ENCODE measurements at regions not wholly inside any gene's neighbourhood (a gene's known extent, or its start where the extent isn't known, plus 50 kb on each side); places are given as distances from the start of the nearest gene placed in this dataset.

DNA sequence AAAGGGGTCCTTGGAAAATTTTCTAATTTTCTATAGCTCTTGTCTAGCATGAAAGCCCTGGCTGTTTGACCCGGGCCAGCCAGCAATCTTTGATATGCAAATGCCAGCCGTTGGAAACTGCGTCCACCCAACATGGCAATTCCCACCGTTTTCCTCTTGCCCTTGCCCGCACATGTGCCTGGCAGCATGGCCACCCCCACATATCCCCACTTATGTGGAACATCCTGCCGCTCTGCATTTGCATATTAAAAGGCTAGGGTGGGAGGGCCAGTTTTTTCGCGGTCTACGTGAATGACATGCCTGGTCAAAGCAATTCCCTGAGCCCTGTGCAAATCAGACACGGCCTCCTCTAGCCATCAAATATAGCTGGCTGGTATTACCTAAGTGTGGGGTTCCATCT lies 110.3 kb upstream of the TDRD3 start:
- no peak for DNase-seq (ENCODE audit: low spot score)

DNA sequence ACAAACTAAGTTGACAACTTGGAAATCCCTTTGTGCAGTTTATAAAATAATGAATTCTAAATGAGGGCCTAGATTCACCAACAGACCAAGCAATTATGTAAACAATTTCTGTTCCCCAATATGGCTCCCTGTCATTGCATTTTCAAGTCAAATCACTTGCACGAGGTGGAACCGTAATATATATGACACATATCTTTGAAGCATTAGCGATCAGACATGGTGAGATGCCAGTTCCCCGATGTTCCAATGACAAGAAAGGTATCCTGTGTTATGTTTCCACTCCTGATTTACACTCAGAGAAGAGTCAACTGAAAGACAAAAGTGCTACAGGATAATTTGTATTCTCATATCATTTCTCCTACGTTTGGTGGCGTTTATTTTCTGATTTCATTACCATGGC lies 108.5 kb upstream of the TDRD3 start:
- no peak for DNase-seq (ENCODE audit: low spot score)

DNA sequence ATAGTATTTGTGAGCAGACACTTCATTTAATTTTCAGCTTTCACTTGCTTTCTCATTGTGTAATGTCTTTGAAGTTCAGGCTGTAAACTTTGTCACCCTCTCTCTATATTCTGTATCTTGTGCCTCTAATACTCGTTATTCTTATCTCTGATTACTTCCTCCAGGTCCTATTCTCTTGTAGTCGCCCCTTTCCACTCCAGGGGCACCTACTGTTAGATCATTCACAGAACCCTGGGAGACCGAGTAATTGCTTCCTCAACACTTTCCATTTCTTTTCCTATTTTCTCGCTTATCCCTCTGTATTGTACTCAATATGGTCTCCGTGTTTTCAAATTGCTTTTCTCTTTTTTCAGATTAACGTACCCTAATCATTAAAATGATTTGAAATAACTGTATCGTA lies 93.9 kb upstream of the TDRD3 start:
- DNase-seq (ENCODE audit: low spot score): no peak

DNA sequence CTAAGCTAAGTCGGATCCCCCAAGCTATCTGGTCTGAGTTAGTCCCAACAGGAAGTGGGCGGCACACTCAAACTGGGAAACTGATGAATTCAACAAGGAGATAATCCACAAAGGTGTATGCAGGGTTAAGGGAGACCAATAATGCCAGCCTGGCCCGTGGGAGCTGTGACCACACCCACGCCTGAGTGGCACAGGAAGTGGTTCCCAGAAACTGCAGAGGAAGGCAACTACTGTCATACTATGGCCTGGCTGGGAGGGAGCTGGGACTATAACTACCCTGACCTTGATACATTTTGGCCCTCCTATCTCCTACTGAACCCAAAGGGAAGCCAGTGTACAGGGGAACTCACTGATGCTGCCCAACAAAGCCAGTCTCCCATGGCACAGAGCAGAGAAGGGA lies 85.5 kb upstream of the TDRD3 start:
- no peak for DNase-seq (ENCODE audit: low spot score)

DNA sequence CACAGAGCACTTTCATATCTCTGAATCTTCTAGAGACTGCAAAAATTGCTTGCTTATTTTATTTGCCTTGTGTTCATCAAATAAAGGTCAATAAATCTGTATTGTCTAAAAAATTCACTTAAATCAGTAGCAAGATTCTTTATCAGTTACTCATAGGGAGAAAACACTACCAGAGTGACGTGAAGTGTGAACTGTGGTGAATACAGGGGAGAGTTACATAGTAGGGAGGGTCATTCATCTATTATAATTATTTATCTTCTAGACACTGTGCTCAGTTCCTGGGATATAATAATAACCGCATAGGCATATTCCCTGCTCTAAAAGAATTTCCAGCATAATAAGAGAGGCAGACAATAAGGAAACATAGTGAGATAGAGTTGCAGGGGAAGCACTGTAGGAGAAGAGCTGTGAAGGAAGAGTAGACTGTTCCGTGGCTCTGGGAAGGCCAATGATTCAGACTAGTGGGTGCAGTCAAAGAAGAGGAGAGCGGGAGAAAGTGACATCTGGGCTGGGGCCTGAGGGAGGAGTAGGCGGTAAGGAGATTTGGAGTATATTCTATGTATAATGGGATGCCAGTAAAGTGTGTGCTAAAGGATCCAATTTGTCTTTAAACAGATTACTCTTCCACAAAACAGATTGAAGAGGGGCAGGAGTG lies 84.0 kb upstream of the TDRD3 start:
- DNase-seq (ENCODE audit: low spot score): no peak

DNA sequence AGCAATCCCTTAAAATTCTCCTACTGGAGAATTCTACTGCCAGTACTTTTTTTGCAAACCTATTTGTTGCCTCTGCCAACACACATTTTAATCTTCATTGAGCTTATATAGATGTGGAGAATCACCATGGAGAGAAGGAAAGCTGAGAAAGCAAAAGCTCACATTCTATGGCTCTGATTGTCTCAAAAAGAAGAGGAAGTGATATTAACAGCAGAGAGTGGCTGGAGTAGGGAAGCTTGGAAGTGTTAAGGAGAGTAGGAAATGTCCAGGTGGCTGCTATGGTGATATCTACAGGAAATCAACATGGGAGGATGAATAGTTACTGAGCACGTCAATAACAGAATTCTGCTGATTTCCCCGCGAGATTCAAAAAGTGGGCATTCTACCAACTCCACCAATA lies 78.8 kb upstream of the TDRD3 start:
- no peak for DNase-seq (ENCODE audit: low spot score)

DNA sequence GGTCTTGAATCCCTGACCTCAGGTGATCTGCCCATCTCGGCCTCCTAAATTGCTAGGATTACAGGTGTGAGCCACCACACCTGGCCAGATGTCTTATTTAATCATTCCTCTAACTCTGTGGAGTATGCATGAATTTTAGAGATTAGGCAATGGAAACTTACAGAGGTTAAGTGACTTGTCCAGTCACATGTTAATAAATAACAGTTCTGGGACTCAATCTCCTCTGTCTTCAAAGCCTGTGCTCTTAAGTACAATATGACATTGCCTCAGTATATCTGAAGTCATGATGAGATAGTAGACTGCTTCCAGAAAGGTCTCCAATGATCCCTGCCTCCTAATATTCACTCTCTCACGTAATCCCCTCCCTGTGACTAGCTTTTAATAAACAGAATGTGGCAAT lies 72.9 kb upstream of the TDRD3 start:
- DNase-seq (ENCODE audit: low spot score): no peak

DNA sequence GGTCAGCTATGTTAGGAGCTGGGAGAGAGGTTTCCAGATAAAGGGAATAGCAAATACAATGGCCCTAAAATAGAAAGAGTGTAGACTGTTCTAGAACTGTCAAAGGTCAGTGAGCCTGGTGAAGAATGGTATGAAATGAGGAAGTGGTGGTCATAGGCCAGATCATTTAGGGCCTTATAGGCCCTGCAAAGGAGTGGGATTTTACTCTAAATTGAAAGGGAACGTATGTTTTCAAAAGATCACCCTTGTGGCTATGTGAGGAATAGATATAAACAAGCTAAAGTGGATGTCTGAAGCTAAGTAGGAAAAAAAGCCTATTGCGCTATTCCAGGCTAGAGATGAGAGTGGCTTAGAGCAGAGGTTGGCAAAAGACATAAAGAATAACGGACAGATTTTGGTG lies 70.7 kb upstream of the TDRD3 start:
- DNase-seq (ENCODE audit: low spot score): no peak

DNA sequence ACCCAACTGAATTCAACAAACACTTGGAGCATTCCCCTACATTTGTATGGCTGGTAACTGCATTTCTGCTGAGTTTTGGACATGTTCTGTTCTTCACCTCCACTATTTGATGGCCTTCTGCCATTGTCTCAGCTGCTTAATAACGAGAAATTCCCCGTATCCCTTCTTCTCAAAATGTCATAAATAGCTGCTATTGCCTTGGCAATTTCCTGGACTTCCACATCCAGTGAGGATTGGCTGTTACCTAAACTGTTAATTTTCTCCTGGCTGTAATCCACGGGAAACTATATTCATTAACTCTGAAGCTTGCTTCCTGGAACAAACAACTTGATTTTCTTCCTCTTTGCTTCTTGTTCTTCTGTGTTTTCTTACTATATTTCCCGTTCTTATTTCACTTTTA lies 69.5 kb upstream of the TDRD3 start:
- DNase-seq (ENCODE audit: low spot score): no peak

DNA sequence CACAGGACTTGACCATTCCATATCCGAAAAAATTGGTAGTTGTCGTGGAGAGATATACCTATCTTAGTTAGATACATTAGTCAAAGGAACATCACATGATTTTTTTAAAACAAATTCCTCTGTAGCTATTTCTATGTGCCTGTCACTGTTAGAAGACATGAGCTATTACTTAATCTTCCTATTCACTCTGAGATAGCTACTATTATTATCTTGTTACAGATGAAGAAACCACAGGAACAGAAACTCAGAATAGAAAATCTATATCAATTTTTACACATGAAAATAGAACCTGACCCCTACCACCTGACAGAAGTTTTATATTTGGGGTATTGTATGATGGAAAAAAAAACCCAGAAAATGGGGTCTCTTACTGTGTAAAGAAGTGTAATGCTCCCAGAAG lies 68.9 kb upstream of the TDRD3 start:
- DNase-seq (ENCODE audit: low spot score): no peak

DNA sequence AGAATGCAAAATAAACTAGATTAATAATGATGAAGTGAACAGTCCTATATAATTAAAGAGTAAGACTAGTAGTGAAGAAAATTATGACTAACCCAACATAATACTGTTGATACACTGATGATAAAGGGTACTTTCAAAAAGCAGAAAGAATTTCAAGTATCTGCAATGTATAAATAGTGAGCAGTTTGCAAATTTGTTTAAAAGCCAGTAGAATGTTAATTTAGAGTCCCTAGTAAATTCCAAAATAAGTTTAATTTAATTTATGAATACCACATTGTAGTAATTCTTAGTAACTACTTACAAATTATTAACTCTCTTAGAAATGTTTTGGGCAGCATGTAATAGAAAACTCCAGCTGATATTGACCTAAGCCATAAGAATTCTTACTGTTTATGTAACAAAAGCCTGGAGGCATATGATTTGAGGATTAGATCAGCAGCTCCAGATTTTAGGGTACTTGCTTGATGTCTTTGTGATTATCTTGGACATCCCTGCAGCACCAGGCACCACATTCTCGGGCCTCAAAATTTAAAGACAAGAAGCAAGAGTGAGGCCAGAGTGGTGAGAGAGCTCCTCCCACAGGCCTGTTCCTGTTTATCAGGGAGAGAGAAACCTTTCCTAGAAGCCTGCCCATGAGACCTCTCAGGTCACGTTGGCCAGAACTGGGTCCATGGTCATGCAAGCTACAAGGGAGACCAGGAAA lies 67.6 kb upstream of the TDRD3 start:
- no peak for DNase-seq (ENCODE audit: low spot score)

DNA sequence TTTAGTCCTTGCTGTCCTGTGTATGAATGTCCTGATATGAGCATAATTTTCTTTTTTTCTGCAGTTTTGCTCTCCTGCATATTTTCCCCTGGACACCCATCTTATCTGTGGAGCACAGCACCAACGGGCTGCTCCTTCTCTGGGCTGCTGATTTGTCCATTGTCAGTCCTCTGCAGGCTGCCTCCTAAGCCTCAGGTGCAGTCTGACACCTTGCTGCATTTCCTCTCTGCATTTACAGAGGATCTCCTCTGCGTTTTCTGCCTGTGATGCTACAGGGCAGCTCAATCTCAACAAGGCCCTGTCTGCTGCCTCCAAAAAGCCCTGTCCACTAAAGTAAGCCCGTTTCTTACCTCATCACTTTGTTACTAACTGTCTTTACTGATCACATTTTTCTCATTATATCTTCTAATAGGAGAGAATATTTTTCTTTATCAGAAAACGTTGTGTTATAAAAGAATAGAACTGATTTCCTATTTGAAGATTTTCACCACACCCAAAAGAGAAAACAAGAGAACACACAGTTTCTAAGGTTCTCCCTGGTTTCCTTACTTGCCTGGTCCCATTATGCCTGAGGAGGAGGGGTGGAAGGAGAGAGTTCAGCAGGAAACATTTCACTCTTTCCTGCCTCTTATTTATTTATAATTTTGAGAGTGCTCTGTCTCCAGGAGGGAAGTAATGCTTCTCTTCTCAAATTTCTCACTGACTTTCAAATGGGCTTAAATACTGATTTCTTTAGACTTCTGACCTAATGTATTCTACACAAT lies 65.6 kb upstream of the TDRD3 start:
- DNase-seq (ENCODE audit: low spot score): no peak

DNA sequence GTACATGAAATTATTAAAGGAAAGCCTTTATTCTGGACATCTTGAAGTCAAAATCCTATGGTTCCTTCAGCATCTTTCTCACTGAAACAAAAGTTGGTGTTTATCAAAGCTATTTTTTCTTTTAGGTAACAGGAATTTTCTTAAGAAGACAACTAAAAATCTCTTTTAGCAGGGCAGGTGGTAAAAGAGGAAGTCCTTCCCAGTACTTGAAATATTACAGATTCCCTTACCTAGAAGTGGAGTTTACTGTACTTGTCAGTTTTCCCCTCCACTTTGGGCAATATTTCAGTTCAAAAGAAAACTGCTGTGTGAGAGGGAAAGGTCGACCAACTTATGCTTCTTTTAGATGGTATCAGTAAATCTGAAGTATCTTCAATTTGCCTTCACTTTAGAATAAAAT lies 64.3 kb upstream of the TDRD3 start:
- no peak for DNase-seq (ENCODE audit: low spot score)

DNA sequence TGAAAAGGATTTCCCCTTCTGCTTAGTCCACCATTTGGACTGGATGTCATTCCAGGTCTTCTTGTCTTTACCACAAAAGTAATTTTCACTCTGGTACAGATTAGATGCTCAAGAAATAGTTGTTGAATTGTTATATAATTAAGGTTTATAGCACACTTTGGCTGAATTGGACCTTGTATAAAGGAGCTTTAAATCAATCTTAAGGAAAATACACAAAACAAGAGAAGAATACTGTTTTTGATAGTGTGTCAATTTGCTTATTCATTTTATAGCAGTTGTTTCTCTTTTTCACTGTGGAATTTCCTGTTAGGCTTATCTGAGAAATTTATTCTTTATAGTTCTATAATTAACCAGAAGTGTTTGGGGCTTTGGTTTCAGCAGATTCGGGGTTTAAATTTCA lies 62.7 kb upstream of the TDRD3 start:
- no peak for DNase-seq (ENCODE audit: low spot score)

DNA sequence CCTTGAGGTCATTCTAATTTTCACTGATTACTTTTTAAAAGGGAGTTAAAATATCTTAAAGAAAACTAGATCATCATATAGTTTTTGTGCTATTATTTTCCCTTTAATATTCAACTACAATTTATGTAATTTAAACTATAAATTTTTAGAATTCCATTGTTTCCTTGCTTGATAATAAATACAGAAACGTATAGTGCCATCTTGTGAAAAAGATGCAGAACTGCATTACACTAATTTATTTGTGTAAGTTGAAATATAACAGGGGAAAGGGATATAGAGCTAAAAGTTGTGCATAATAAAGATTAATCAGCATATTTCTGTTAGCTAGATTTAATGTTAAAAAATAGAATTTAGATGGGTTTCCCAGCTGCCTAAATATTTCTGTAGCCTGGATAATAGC lies 61.5 kb upstream of the TDRD3 start:
- DNase-seq (ENCODE audit: low spot score): peak; percentile 9

DNA sequence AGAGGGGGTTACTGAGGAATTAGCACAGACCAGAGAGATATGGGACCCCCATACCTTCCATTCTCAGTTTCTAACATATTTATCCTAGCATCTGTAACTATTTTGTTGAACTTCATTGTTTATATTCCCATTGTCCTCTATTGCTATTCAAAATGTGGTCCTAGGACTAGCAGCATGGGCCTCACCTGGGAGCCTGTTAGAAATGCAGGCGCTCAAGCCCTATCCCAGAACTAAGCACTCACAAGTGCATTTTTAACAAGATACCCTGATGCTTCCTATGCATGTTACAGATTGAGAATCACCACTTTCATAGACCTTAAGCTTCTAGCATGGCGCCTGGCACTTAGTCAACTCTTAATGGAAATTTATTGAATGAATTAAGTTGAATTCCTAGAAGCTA lies 58.3 kb upstream of the TDRD3 start:
- DNase-seq (ENCODE audit: low spot score): no peak

DNA sequence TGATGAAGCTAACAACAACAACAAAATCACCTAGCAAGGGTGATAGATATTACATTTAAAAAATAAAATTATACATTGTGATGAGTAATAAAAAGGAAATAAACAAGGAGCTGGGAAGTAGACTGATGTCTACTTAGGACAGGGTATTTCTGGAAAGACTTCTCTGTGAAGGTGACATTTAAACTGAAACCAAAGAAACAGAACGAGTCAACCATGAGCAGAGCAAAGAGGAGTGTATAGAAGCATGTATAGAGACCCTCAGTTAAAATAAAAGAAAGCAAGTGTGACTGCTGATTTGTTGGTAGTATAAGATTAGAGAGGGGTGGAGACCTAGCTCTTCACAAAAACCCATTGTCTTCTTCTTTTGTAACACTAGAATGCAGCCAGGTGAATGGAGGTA lies 53.0 kb upstream of the TDRD3 start:
- DNase-seq (ENCODE audit: low spot score): no peak

DNA sequence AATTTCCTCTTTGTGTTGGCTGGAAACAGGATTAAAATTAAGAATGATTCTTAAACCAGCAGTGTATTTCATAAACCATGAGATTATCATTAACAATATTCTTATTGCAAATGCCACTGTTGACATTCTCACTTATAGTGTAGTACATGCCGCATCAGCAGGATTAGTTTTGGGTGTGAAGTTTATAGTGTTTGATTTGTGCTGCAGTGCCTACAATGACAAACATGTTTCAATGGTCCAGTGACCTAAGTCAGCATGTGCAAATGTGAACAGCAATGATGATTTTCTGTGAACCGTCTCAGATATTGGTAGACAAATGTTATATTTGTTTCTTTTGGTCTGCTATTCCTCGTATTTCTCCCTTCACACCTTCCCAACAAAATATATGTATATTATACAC lies 49.8 kb upstream of the TDRD3 start:
- no peak for DNase-seq (ENCODE audit: low spot score)
